Activated CD4-positive, alpha-beta T cell treated with anti-CD3 and anti-CD28 coated beads for 48 hours (primary cell): ENCODE measurements at regions not wholly inside any gene's neighbourhood (a gene's known extent, or its start where the extent isn't known, plus 50 kb on each side); places are given as distances from the start of the nearest gene placed in this dataset.
"Not testable (repeated sequence)": the region's sequence is repeated elsewhere in the genome, so short reads cannot be mapped to it uniquely, and the experiment has no call there.

Source experiments
- DNase-seq: peaks from one replicate; pipeline ENCODE4 v3.0.0-alpha.2; 2020

- no peak for DNase-seq
These were observed 379.0 kb upstream of the CHST9 start for GRCh38 chr18:27564066-27564465.

- DNase-seq, result no peak
These were observed 373.5 kb upstream of the CHST9 start for GRCh38 chr18:27558388-27559155.

GRCh38 chr18:27556741-27557140, 371.6 kb upstream of the CHST9 start:
- DNase-seq, result no peak

GRCh38 chr18:27549335-27550039, 364.4 kb upstream of the CHST9 start:
- no peak for DNase-seq

GRCh38 chr18:27546991-27547390, 361.9 kb upstream of the CHST9 start:
- no peak for DNase-seq

- no peak for DNase-seq
These were observed 359.1 kb upstream of the CHST9 start for GRCh38 chr18:27544206-27544605.

- DNase-seq, result no peak
These were observed 356.2 kb upstream of the CHST9 start for GRCh38 chr18:27541293-27541692.

- DNase-seq, result no peak
These were observed 355.0 kb upstream of the CHST9 start for GRCh38 chr18:27540111-27540510.

GRCh38 chr18:27528925-27529521, 343.9 kb upstream of the CHST9 start:
- no peak for DNase-seq

- no peak for DNase-seq
These were observed 342.7 kb upstream of the CHST9 start for GRCh38 chr18:27527856-27528255.

- DNase-seq, result no peak
These were observed 335.3 kb upstream of the CHST9 start for GRCh38 chr18:27520401-27520800.

GRCh38 chr18:27510036-27510633, 325.0 kb upstream of the CHST9 start:
- DNase-seq, result not testable (repeated sequence)

GRCh38 chr18:27501671-27502070, 316.6 kb upstream of the CHST9 start:
- DNase-seq, result no peak

- no peak for DNase-seq
These were observed 315.4 kb upstream of the CHST9 start for GRCh38 chr18:27500531-27500930.

- DNase-seq, result no peak
These were observed 312.1 kb upstream of the CHST9 start for GRCh38 chr18:27497246-27497645.

- no peak for DNase-seq
These were observed 308.1 kb upstream of the CHST9 start for GRCh38 chr18:27493182-27493581.

- DNase-seq, result no peak
These were observed 306.7 kb upstream of the CHST9 start for GRCh38 chr18:27491772-27492171.

- no peak for DNase-seq
These were observed 298.2 kb upstream of the CHST9 start for GRCh38 chr18:27483276-27483675.

GRCh38 chr18:27478459-27478858, 293.4 kb upstream of the CHST9 start:
- no peak for DNase-seq

GRCh38 chr18:27473318-27473717, 288.2 kb upstream of the CHST9 start:
- no peak for DNase-seq

GRCh38 chr18:27467073-27467472, 282.0 kb upstream of the CHST9 start:
- no peak for DNase-seq

GRCh38 chr18:27461957-27462356, 276.8 kb upstream of the CHST9 start:
- DNase-seq, result no peak

- DNase-seq, result no peak
These were observed 264.0 kb upstream of the CHST9 start for GRCh38 chr18:27449104-27449503.

GRCh38 chr18:27447930-27448329, 262.8 kb upstream of the CHST9 start:
- no peak for DNase-seq
